IMR-90 (cell line): ENCODE measurements at regions not wholly inside any gene's neighbourhood (a gene's known extent, or its start where the extent isn't known, plus 50 kb on each side); places are given as distances from the start of the nearest gene placed in this dataset.
A peak's percentile ranks its signal among the peaks of the same experiment; 100 is the strongest.

Source experiments
- ATAC-seq: fragments of 200-7000 bp; cut with Tn5 transposase; 2 replicates; pipeline ENCODE4 v1.9.1; 2020; ENCODE audit warnings: low read depth, mild to moderate bottlenecking, moderate library complexity
- BruUV-seq: library from RNA; stranded (reverse); fragments of 400-500 nt; replicated peaks from 2 replicates; lab custom pipeline; 2021; lab: Mats Ljungman, UMichigan
- CTCF ChIA-PET: fragments of 300-600 bp; formaldehyde crosslinking; extraction: SDS; loops from one replicate; lab custom pipeline; 2021; ENCODE audit warnings: antibody characterized with exemption; lab: Yijun Ruan, JAX
- POLR2A ChIA-PET: fragments of 300-600 bp; sonication (Branson Sonifier 250); formaldehyde crosslinking; loops from one replicate; lab custom pipeline; 2022; ENCODE audit warnings: antibody characterized with exemption; ENCODE audit not compliant: unreplicated experiment; lab: Charles Lee
- DNase-seq: peaks from one replicate; pipeline ENCODE4 v3.0.0; 2013
- H2AFZ ChIP-seq: replicated peaks from 2 replicates; pipeline ENCODE3; 2013; ENCODE audit warnings: low read length, mild to moderate bottlenecking; ENCODE audit not compliant: poor library complexity
- H2AK5ac ChIP-seq: 2 replicates; pipeline ENCODE4 v1.6.1; 2013; ENCODE audit warnings: low read depth, low read length, inconsistent platforms
- H2AK9ac ChIP-seq: replicated peaks from 2 replicates; pipeline ENCODE3; 2013; ENCODE audit warnings: mild to moderate bottlenecking, low read depth, low read length, moderate library complexity; ENCODE audit not compliant: poor library complexity
- H2BK120ac ChIP-seq: 2 replicates; pipeline ENCODE4 v1.6.1; 2013; ENCODE audit warnings: low read depth, low read length, inconsistent platforms
- H2BK15ac ChIP-seq: 3 replicates; pipeline ENCODE4 v1.6.1; 2013; ENCODE audit warnings: low read depth, low read length, inconsistent platforms
- H2BK20ac ChIP-seq: 2 replicates; pipeline ENCODE4 v1.6.1; 2013; ENCODE audit warnings: low read depth, mild to moderate bottlenecking, inconsistent platforms, low read length, moderate library complexity
- H2BK5ac ChIP-seq: 2 replicates; pipeline ENCODE4 v1.6.1; 2013; ENCODE audit warnings: mild to moderate bottlenecking, low read depth, low read length, inconsistent platforms; ENCODE audit not compliant: poor library complexity, severe bottlenecking
- H3K14ac ChIP-seq: replicated peaks from 2 replicates; pipeline ENCODE4 v1.6.1; 2013; ENCODE audit warnings: low read depth, low read length, inconsistent platforms
- H3K18ac ChIP-seq: 2 replicates; pipeline ENCODE4 v1.6.1; 2013; ENCODE audit warnings: low read depth, low read length, control low read depth
- H3K23ac ChIP-seq: 2 replicates; pipeline ENCODE4 v1.6.1; 2013; ENCODE audit warnings: low read depth, low read length, inconsistent platforms
- H3K27ac ChIP-seq: 2 replicates; pipeline ENCODE4 v1.5.1; 2013; ENCODE audit warnings: mild to moderate bottlenecking, control low read depth, low read length; ENCODE audit not compliant: insufficient read depth
- H3K27me3 ChIP-seq: 2 replicates; pipeline ENCODE4 v1.6.1; 2013; ENCODE audit warnings: low read length; ENCODE audit not compliant: control insufficient read depth, insufficient read depth
- H3K36me3 ChIP-seq: 2 replicates; pipeline ENCODE4 v1.6.1; 2013; ENCODE audit warnings: low read length, mixed read lengths; ENCODE audit not compliant: control insufficient read depth, insufficient read depth
- H3K4ac ChIP-seq: 2 replicates; pipeline ENCODE4 v1.6.1; 2013; ENCODE audit warnings: low read depth, low read length, inconsistent platforms
- H3K4me1 ChIP-seq: 2 replicates; pipeline ENCODE4 v1.6.1; 2013; ENCODE audit warnings: low read length, mixed read lengths; ENCODE audit not compliant: control insufficient read depth, insufficient read depth
- H3K4me2 ChIP-seq: 2 replicates; pipeline ENCODE4 v1.6.1; 2013; ENCODE audit warnings: low read depth, mild to moderate bottlenecking, control low read depth, low read length, moderate library complexity
- H3K4me3 ChIP-seq: 2 replicates; pipeline ENCODE4 v1.5.1; 2013; ENCODE audit warnings: low read depth, mild to moderate bottlenecking, control low read depth, low read length, moderate library complexity; ENCODE audit not compliant: insufficient read depth
- H3K56ac ChIP-seq: 2 replicates; pipeline ENCODE4 v1.6.1; 2013; ENCODE audit warnings: low read length, inconsistent platforms; ENCODE audit not compliant: insufficient read depth; ENCODE audit errors: extremely low read depth
- H3K79me1 ChIP-seq, 2 experiments: 2 replicates each; pipeline ENCODE4 v1.6.1; 2013; ENCODE audit warnings: low read length in 2 of 2, inconsistent platforms in 1 of 2, low read depth in 1 of 2
- H3K9ac ChIP-seq: 2 replicates; pipeline ENCODE4 v1.6.1; 2013; ENCODE audit warnings: low read depth, low read length, control low read depth
- H3K9me1 ChIP-seq: 2 replicates; pipeline ENCODE4 v1.6.1; 2013; ENCODE audit warnings: low read length, inconsistent platforms; ENCODE audit not compliant: insufficient read depth
- H3K9me3 ChIP-seq: 2 replicates; pipeline ENCODE4 v1.6.1; 2013; ENCODE audit warnings: low read length; ENCODE audit not compliant: control insufficient read depth, insufficient read depth
- H4K20me1 ChIP-seq: 2 replicates; pipeline ENCODE4 v1.6.1; 2013; ENCODE audit warnings: low read length, inconsistent platforms; ENCODE audit not compliant: insufficient read depth
- H4K5ac ChIP-seq: 2 replicates; pipeline ENCODE4 v1.6.1; 2013; ENCODE audit warnings: mild to moderate bottlenecking, low read depth, low read length, control low read depth
- H4K8ac ChIP-seq, 2 experiments: 2 replicates each; pipeline ENCODE4 v1.6.1; 2013; ENCODE audit warnings: low read depth in 2 of 2, low read length in 2 of 2, control low read depth in 1 of 2, inconsistent platforms in 1 of 2
- H4K91ac ChIP-seq: 2 replicates; pipeline ENCODE4 v1.6.1; 2013; ENCODE audit warnings: low read depth, low read length, inconsistent platforms; ENCODE audit not compliant: insufficient read depth
- CHD1 ChIP-seq: IDR thresholded peaks from 2 replicates; pipeline ENCODE4 v1.6.1; 2012; ENCODE audit warnings: low read depth, low read length, improper control_type of control experiment
- MAZ ChIP-seq: IDR thresholded peaks from 2 replicates; pipeline ENCODE4 v1.6.1; 2012; ENCODE audit warnings: low read depth, mild to moderate bottlenecking, low read length, improper control_type of control experiment, moderate library complexity, borderline replicate concordance
- NFE2L2 ChIP-seq: fragments of 150-350 bp; IDR thresholded peaks from 2 replicates; pipeline ENCODE4 v1.6.1; 2016; ENCODE audit warnings: low read depth, mild to moderate bottlenecking, low read length
- POLR2A ChIP-seq: IDR thresholded peaks from 2 replicates; pipeline ENCODE4 v1.6.1; 2012; ENCODE audit warnings: mild to moderate bottlenecking, low read depth, low read length
- RAD21 ChIP-seq: IDR thresholded peaks from 2 replicates; pipeline ENCODE4 v1.6.1; 2012; ENCODE audit warnings: low read length, improper control_type of control experiment
- RFX5 ChIP-seq: IDR thresholded peaks from 2 replicates; pipeline ENCODE4 v1.8.0; 2012; ENCODE audit warnings: low read depth, mild to moderate bottlenecking, low read length, moderate library complexity
- SMC3 ChIP-seq: fragments of 150-350 bp; IDR thresholded peaks from 2 replicates; pipeline ENCODE4 v1.6.1; 2016; ENCODE audit warnings: low read depth, mild to moderate bottlenecking, antibody characterized with exemption, low read length, moderate library complexity
- WGBS, 2 experiments: methylation state at CpG; one replicate each; pipeline versions ENCODE4 v1.1.5 to v1.1.7; 2013; ENCODE audit warnings: missing lambda C conversion rate in 2 of 2; ENCODE audit not compliant: insufficient read length in 1 of 2; ENCODE audit errors: extremely low coverage in 2 of 2; 5-methylcytosine and 5-hydroxymethylcytosine counted together
- dilution Hi-C: fragments of 300-500 bp; cut with HindIII; formaldehyde crosslinking; loops from one replicate; pipeline ENCODE4 v1.14.3; 2018; ENCODE audit warnings: low sequenced_read_pairs; ENCODE audit not compliant: unreplicated experiment
- in situ Hi-C: fragments of 300-500 bp; cut with MboI; formaldehyde crosslinking; loops from 3 replicates; pipeline ENCODE4 v1.14.3; 2019; ENCODE audit warnings: low sequenced_read_pairs, inconsistent platforms, mixed read lengths
- intact Hi-C: fragments of 100-400 bp; cut with micrococcal nuclease; formaldehyde crosslinking; loops from 2 replicates; pipeline ENCODE4 v1.10.0; 2022
- TF ChIP-seq, protein P1 (sequence below): fragments of 150-350 bp; IDR thresholded peaks from 2 replicates; pipeline ENCODE4 v1.6.1; 2016; ENCODE audit warnings: low read depth, mild to moderate bottlenecking, low read length, moderate library complexity, borderline replicate concordance

GRCh38 chr7:25707768-25708620, 444.0 kb upstream of the NFE2L3 start:
- Histone ChIP-seq H4K91ac (no peak overlapping the region), H3K4me3 (no peak overlapping the region), H2AK5ac (no peak overlapping the region), H2AK9ac (no peak overlapping the region), H4K5ac (no peak overlapping the region; the same call in 1 of the 2 replicates), H3K9me1 (no peaks in the 10 kb centered on the region), H4K20me1 (no peaks in the 10 kb centered on the region), H2BK5ac (no peak overlapping the region), H2BK15ac (no peak overlapping the region), H2BK120ac (no peak overlapping the region), H3K4ac (no peak overlapping the region), H3K18ac (no peak overlapping the region), H4K8ac (no peak overlapping the region), H3K56ac (no peak overlapping the region), H2BK20ac (no peak overlapping the region), H3K36me3 (no peaks in the 10 kb centered on the region), H3K4me2 (no peak overlapping the region; the same call in 1 of the 2 replicates), H3K27me3 (no peaks in the 10 kb centered on the region), H3K27ac (no peak overlapping the region), H3K23ac (no peak overlapping the region), H3K9me3 (no peaks in the 10 kb centered on the region), H2AFZ (no peak overlapping the region), H3K79me1 (no peaks in the 10 kb centered on the region), H3K4me1 (no peaks in the 10 kb centered on the region), H3K14ac (no peak overlapping the region), H3K9ac (no peak overlapping the region)
- peak; percentile 1 for DNase-seq
- intact Hi-C loops (no loop called here), dilution Hi-C loops (no loop called here), in situ Hi-C loops (no loop called here)
- ChIA-PET CTCF (no interaction called here), POLR2A (no interaction called here)
- no peak for ATAC-seq
- BruUV-seq: no TSS peak
- TF ChIP-seq POLR2A (no peak), RFX5 (no peak), CHD1 (no peak), NFE2L2 (no peak), RAD21 (no peak), SMC3 (no peak), MAZ (no peak)
- TF ChIP-seq, protein P1, sequence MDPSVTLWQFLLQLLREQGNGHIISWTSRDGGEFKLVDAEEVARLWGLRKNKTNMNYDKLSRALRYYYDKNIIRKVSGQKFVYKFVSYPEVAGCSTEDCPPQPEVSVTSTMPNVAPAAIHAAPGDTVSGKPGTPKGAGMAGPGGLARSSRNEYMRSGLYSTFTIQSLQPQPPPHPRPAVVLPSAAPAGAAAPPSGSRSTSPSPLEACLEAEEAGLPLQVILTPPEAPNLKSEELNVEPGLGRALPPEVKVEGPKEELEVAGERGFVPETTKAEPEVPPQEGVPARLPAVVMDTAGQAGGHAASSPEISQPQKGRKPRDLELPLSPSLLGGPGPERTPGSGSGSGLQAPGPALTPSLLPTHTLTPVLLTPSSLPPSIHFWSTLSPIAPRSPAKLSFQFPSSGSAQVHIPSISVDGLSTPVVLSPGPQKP: no peak
- no CpG with 5 or more reads among the region's 9 CpGs for WGBS, 2 experiments
